C4-2B (cell line): ENCODE measurements at regions not wholly inside any gene's neighbourhood (a gene's known extent, or its start where the extent isn't known, plus 50 kb on each side); places are given as distances from the start of the nearest gene placed in this dataset.

ENCODE experiments used
- CTCF ChIP-seq: fragments of 450-650 bp; conservative IDR thresholded peaks from 2 replicates; pipeline ENCODE4 v1.5.1; 2017; ENCODE audit warnings: mild to moderate bottlenecking
- ZFX ChIP-seq: fragments of 450-650 bp; IDR thresholded peaks from 2 replicates; pipeline ENCODE4 v1.6.1; 2017

- TF ChIP-seq CTCF (no peak), ZFX (no peak)
Observed at GRCh38 chr6:91420243-91420642, 833.4 kb upstream of the MAP3K7 start.
